Liver (tissue), 8 donors: ENCODE measurements at regions not wholly inside any gene's neighbourhood (a gene's known extent, or its start where the extent isn't known, plus 50 kb on each side); places are given as distances from the start of the nearest gene placed in this dataset.

Source experiments
- DNase-seq: peaks from one replicate; pipeline ENCODE4 v3.0.0-alpha.2; 2017; ENCODE audit warnings: low spot score
- H3K27ac ChIP-seq, 2 donors: one replicate each; pipeline ENCODE4 v1.7.0; 2013; ENCODE audit warnings: inconsistent platforms in 2 of 2, low read length in 2 of 2, control low read depth in 1 of 2, low read depth in 1 of 2, mild to moderate bottlenecking in 1 of 2
- H3K27me3 ChIP-seq, 4 donors: one replicate each; pipeline versions ENCODE4 v1.6.1 to v1.7.0; 2013; ENCODE audit warnings: low read length in 3 of 4, inconsistent platforms in 1 of 4, mild to moderate bottlenecking in 1 of 4, moderate library complexity in 1 of 4; ENCODE audit not compliant: control insufficient read depth in 4 of 4, insufficient read depth in 4 of 4
- H3K36me3 ChIP-seq, 4 donors: one replicate each; pipeline versions ENCODE4 v1.6.1 to v1.7.0; 2013; ENCODE audit warnings: low read length in 3 of 4, mild to moderate bottlenecking in 3 of 4, low read depth in 1 of 4, moderate library complexity in 1 of 4; ENCODE audit not compliant: control insufficient read depth in 4 of 4, insufficient read depth in 3 of 4
- H3K4me1 ChIP-seq, 4 donors: one replicate each; pipeline versions ENCODE4 v1.6.1 to v1.7.0; 2013; ENCODE audit warnings: low read length in 3 of 4, mild to moderate bottlenecking in 3 of 4, moderate library complexity in 1 of 4; ENCODE audit not compliant: control insufficient read depth in 4 of 4, insufficient read depth in 4 of 4
- H3K4me3 ChIP-seq, 3 donors: one replicate each; pipeline versions ENCODE4 v1.6.1 to v1.7.0; 2013; ENCODE audit warnings: low read length in 3 of 3, control low read depth in 1 of 3, low read depth in 1 of 3, mild to moderate bottlenecking in 1 of 3
- H3K9ac ChIP-seq, 2 donors: one replicate each; pipeline ENCODE4 v1.7.0; 2013; ENCODE audit warnings: low read length in 2 of 2, mild to moderate bottlenecking in 2 of 2, moderate library complexity in 2 of 2, control low read depth in 1 of 2, low read depth in 1 of 2
- H3K9me3 ChIP-seq, 4 donors: one replicate each; pipeline versions ENCODE4 v1.6.1 to v1.7.0; 2013; ENCODE audit warnings: low read length in 3 of 4; ENCODE audit not compliant: control insufficient read depth in 4 of 4
- ATF3 ChIP-seq: IDR thresholded peaks from 2 replicates; pipeline ENCODE4 v1.6.1; 2016; ENCODE audit warnings: antibody characterized with exemption
- CTCF ChIP-seq: fragments of 150-350 bp; IDR thresholded peaks from 2 replicates; pipeline ENCODE4 v1.5.1; 2017; ENCODE audit warnings: improper control_type of control experiment, low read depth, low read length; ENCODE audit not compliant: missing input control
- EGR1 ChIP-seq, 2 donors: IDR thresholded peaks; 2 replicates each; pipeline ENCODE4 v1.6.1; 2016 to 2018; ENCODE audit warnings: antibody characterized with exemption in 2 of 2, low read depth in 2 of 2
- FOXA1 ChIP-seq: IDR thresholded peaks from 2 replicates; pipeline ENCODE4 v1.6.1; 2016; ENCODE audit warnings: antibody characterized with exemption
- FOXA2 ChIP-seq: IDR thresholded peaks from 2 replicates; pipeline ENCODE4 v1.6.1; 2016; ENCODE audit warnings: antibody characterized with exemption
- GABPA ChIP-seq, 2 donors: IDR thresholded peaks in 1 of 2; conservative IDR thresholded peaks in 1 of 2; 2 replicates each; pipeline ENCODE4 v1.6.1; 2016; ENCODE audit warnings: antibody characterized with exemption in 2 of 2, mild to moderate bottlenecking in 1 of 2, moderate library complexity in 1 of 2
- HNF4A ChIP-seq, 2 donors: conservative IDR thresholded peaks; 2 replicates each; pipeline ENCODE4 v1.6.1; 2016; ENCODE audit warnings: antibody characterized with exemption in 2 of 2, mild to moderate bottlenecking in 2 of 2
- HNF4G ChIP-seq: IDR thresholded peaks from 2 replicates; pipeline ENCODE4 v1.6.1; 2016; ENCODE audit warnings: antibody characterized with exemption
- JUND ChIP-seq, 2 donors: IDR thresholded peaks; 2 replicates each; pipeline ENCODE4 v1.6.1; 2016; ENCODE audit warnings: antibody characterized with exemption in 2 of 2
- MAX ChIP-seq: IDR thresholded peaks from 2 replicates; pipeline ENCODE4 v1.6.1; 2016; ENCODE audit warnings: antibody characterized with exemption
- NR2F2 ChIP-seq: IDR thresholded peaks from 2 replicates; pipeline ENCODE4 v1.6.1; 2016; ENCODE audit warnings: antibody characterized with exemption
- RAD21 ChIP-seq, 2 donors: IDR thresholded peaks; 2 replicates each; pipeline ENCODE4 v1.6.1; 2016; ENCODE audit warnings: antibody characterized with exemption in 2 of 2, mild to moderate bottlenecking in 2 of 2
- REST ChIP-seq: IDR thresholded peaks from 2 replicates; pipeline ENCODE4 v1.6.1; 2016; ENCODE audit warnings: antibody characterized with exemption, mild to moderate bottlenecking
- SP1 ChIP-seq: IDR thresholded peaks from 2 replicates; pipeline ENCODE4 v1.6.1; 2018; ENCODE audit warnings: antibody characterized with exemption, mild to moderate bottlenecking
- TAF1 ChIP-seq: conservative IDR thresholded peaks from 2 replicates; pipeline ENCODE4 v1.6.1; 2016; ENCODE audit warnings: antibody characterized with exemption, mild to moderate bottlenecking
- YY1 ChIP-seq: IDR thresholded peaks from 2 replicates; pipeline ENCODE4 v1.6.1; 2016; ENCODE audit warnings: antibody characterized with exemption, mild to moderate bottlenecking
- ZBTB33 ChIP-seq: IDR thresholded peaks from 2 replicates; pipeline ENCODE4 v1.6.1; 2016; ENCODE audit warnings: antibody characterized with exemption
- WGBS: extraction: QIAGEN DNeasy Blood & Tissue Kit; methylation state at CpG from one replicate; pipeline ENCODE4 v1.1.7; 2013; 5-methylcytosine and 5-hydroxymethylcytosine counted together
- donor health status: healthy.
- donor health status: healthy.
- donor health status: healthy.
- donor health status: healthy.
- donor health status: healthy.

- TF ChIP-seq CTCF: no peak
Observed at GRCh38 chr10:123606955-123607354, 59.2 kb upstream of the GPR26 start (continued).

- H3K9ac ChIP-seq: no peak overlapping the region
- no peaks in the 10 kb centered on the region for H3K9me3 ChIP-seq
- WGBS: 17% methylated on average over 1 of the region's 1 CpG
- no peak for TF ChIP-seq ZBTB33
- TF ChIP-seq JUND (IDR thresholded peaks at IDR 0.05): no peak
- no peak for TF ChIP-seq GABPA (IDR thresholded peaks at IDR 0.05 in 1 of 2, conservative IDR thresholded peaks at IDR 0.05 in 1 of 2)
- no peak for TF ChIP-seq NR2F2
- no peak for TF ChIP-seq HNF4G
- TF ChIP-seq FOXA2: no peak
- TF ChIP-seq YY1: no peak
- TF ChIP-seq RAD21 (IDR thresholded peaks at IDR 0.05): no peak
- TF ChIP-seq SP1: no peak
- TF ChIP-seq TAF1: no peak
- TF ChIP-seq MAX: no peak
- TF ChIP-seq REST: no peak
- H3K4me1 ChIP-seq: no peaks in the 10 kb centered on the region
- no peak for DNase-seq
- H3K4me3 ChIP-seq: no peak overlapping the region
- H3K27ac ChIP-seq: no peak overlapping the region
- H3K27me3 ChIP-seq: peaks cover 0 to 8% (median 4%) of the 10 kb centered on the region in 4 donors
- no peaks in the 10 kb centered on the region for H3K36me3 ChIP-seq
Observed at GRCh38 chr10:123607386-123607785, 58.8 kb upstream of the GPR26 start.

GRCh38 chr10:123608047-123608446, 58.1 kb upstream of the GPR26 start:
- H3K36me3 ChIP-seq: no peaks in the 10 kb centered on the region
- no peak overlapping the region for H3K9ac ChIP-seq
- DNase-seq: no peak
- no peak overlapping the region for H3K27ac ChIP-seq
- H3K27me3 ChIP-seq: peaks cover 0 to 11% (median 4%) of the 10 kb centered on the region in 4 donors
- WGBS: 35% methylated on average over 3 of the region's 3 CpGs
- no peaks in the 10 kb centered on the region for H3K9me3 ChIP-seq
- H3K4me1 ChIP-seq: no peaks in the 10 kb centered on the region
- TF ChIP-seq ATF3: no peak
- TF ChIP-seq EGR1 (IDR thresholded peaks at IDR 0.05; ENCODE audit: low read depth in 2 of 2): no peak
- TF ChIP-seq HNF4G: no peak
- no peak for TF ChIP-seq FOXA1
- TF ChIP-seq SP1: no peak
- no peak for TF ChIP-seq HNF4A (conservative IDR thresholded peaks at IDR 0.05)
- no peak for TF ChIP-seq FOXA2
- TF ChIP-seq GABPA (IDR thresholded peaks at IDR 0.05 in 1 of 2, conservative IDR thresholded peaks at IDR 0.05 in 1 of 2): no peak
- H3K4me3 ChIP-seq: no peak overlapping the region
